Inferior parietal cortex (tissue), 1 donor: ENCODE measurements at regions not wholly inside any gene's neighbourhood (a gene's known extent, or its start where the extent isn't known, plus 50 kb on each side); places are given as distances from the start of the nearest gene placed in this dataset.
"Not testable (repeated sequence)": the region's sequence is repeated elsewhere in the genome, so short reads cannot be mapped to it uniquely, and the experiment has no call there.

ENCODE experiments used
- DNase-seq: peaks from one replicate; pipeline ENCODE4 v3.0.0-alpha.2; 2016; ENCODE audit errors: extremely low spot score

DNA sequence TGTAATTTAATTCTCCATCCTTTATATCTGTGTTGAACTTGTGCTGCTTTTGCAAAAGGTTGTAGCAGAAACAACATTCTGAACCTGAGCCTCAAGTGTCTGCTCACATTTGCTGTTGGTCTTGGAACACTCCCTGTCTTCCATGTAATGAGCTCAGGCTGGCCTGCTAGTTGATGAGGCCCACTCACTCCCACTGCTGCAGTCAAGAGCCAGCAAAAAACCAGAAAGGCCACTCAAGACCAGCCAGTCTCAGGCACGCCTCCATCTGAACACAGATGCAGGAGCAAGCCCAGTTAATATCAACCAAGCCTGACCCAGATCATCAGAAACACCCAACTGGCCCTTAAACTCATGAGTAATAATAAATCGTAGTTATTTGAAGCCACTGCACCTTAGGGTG, 342.2 kb upstream of the NFIA start:
- DNase-seq: no peak

DNA sequence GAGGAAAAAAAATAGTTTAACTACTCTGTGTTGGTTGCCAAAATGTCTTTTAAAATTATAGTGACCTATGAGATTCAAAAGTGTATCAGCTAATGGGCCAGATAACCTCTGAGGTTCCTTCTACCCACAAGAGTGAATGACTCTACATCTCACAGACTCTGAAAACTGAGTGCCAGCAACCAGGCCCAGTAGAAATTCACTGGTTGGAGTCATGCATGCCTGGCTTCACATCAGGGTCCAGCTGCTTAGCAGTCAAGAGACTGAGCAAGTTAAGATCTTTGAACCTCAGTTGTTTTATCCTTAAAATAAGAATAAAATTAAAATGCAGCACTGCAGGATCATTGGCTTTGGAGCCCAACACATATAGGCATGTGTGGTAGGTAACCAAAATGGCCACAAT, 342.6 kb upstream of the NFIA start:
- no peak for DNase-seq

DNA sequence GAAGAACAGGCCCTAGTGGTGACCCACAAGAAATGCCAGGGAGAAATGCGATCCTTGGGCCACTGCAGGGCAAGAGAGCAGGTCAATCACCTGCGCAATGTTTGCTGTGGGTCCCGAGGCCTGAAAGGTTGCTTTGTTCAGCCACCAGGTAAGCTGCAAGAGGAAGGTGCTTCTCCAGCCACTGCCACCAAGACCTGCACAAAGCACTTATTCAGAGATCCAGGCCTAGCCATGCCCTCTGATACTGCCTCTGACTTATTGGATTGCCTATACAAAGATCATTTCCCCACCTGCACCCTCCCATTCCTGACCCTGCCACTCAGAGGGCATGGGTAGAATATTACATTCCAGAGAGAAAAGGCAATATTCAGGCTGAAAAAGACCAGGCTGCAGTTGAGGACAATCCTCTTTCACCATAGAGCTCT, 349.4 kb upstream of the NFIA start:
- no peak for DNase-seq

DNA sequence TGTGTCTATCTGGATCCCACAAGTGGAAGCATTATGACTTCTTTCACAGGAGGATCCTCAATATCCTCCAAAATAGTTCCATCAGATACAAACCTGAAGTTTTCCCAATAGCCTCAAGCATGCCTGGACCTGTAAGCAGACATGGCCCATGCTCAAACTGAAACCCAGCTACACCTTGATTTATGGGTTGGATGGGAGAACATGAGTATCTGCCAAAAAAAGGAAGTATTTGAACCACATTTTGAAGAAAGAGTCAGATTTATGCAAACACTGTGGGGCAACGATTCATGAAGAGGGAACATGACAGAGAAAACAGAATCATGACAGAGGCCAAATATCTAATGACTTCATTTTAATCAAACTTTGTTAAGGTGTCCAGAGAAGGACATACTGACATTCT, 351.0 kb upstream of the NFIA start:
- no peak for DNase-seq

DNA sequence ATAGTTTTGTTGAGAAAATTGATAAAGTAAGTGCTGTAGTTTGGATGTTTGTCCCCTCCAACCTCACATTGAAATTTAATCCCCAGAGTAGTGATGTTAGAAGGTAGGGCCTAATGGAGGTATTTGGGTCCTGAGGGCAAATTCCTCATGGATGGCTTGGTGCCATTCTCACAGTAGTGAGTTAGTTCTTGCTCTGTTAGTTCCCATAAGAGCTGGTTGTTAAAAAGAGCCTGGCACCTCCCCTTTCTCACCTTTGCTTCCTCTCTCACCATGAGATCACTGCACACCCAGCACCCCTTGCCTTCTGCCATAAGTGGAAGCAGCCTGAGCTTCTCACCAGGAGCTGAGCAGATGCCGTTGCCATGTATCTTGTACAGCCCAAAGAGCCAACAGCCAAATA, 354.8 kb upstream of the NFIA start:
- no peak for DNase-seq

GRCh38 chr1:60716472-60716871, 365.9 kb upstream of the NFIA start:
- DNase-seq: no peak

- DNase-seq: no peak
Observed at GRCh38 chr1:60715970-60716369, 366.4 kb upstream of the NFIA start.

- DNase-seq: no peak
Observed at GRCh38 chr1:60709426-60709825, 372.9 kb upstream of the NFIA start.

DNA sequence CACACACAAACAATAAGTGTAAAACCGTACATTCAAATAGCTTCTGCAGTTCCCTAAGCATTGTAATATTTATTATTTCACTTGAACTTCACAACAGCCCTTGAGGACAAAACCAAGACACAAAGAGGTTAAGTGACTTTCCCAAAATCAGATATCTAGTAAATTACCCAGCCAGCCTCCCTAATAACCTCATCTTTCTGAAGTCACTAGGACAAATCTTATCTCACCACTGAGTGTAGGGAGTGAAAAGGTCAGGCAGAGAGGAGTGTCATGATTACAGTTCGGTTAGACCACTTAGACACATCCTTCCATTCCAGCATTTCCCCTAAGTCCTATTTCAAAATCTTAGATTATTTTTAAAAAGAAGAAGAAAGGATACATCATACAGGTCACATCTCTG, 377.3 kb upstream of the NFIA start:
- DNase-seq: no peak

- no peak for DNase-seq
Observed at GRCh38 chr1:60703155-60703554, 379.2 kb upstream of the NFIA start.

DNA sequence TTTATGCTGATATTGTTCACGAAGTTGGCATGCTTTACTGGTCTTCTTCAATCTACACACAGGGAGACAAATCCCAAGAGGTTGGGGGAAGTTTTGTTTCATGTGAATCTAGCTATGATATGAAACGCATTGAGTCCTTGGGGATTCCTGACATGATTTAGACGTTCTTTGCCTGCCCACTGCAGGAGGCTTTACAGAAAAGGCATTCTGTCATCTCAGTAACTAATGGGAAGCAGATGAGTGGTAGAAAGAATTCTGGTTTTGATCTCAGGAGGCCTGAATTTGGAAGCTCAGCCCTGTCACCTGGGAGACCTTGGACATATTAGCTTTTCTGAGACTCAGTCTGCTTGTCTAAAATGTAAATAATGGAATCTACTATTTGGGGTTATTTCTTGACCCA, 383.0 kb upstream of the NFIA start:
- DNase-seq: no peak

- DNase-seq: no peak
Observed at GRCh38 chr1:60697204-60697994, 385.0 kb upstream of the NFIA start.

DNA sequence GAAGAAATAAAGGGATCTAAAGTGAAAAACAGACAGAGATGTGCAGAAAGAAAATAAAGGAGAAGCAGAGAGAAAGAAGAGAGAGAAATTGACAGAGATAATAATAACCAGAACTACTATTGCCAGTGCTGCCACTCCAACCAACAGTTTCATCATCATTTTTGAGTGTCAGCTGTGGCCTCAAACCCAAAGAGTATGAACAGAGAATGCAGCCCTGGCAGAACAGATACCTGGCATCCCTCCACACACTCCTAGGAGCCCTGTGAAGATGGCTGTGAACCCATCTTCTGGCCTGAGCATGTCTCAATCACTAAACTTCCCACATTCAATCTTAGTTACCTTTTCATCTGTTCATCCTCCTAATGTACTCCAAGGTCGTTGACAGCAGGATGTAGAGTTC, 385.8 kb upstream of the NFIA start:
- no peak for DNase-seq

GRCh38 chr1:60695716-60696171, 386.6 kb upstream of the NFIA start:
- DNase-seq: no peak

- no peak for DNase-seq
Observed at GRCh38 chr1:60694980-60695379, 387.4 kb upstream of the NFIA start.

- DNase-seq: no peak
Observed at GRCh38 chr1:60692031-60692430, 390.3 kb upstream of the NFIA start.

DNA sequence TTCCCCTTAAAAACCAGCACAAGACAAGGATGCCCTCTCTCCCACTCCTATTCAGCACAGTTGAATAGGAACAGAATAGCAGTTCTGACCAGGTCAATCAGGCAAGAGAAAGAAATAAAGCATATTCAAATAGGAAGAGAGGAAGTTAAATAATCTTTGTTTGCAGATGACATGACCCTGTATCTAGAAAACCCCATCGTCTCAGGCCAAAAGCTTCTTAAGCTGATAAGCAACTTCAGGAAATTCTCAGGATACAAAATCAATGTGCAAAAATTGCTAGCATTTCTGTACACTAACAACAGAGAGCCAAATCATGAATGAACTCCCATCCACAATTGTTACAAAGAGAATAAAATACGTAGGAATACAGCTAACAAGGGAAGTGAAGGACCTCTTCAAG, 394.1 kb upstream of the NFIA start:
- DNase-seq: not testable (repeated sequence)

GRCh38 chr1:60681095-60681860, 401.1 kb upstream of the NFIA start:
- DNase-seq: no peak

- DNase-seq: no peak
Observed at GRCh38 chr1:60679524-60680375, 402.6 kb upstream of the NFIA start.

DNA sequence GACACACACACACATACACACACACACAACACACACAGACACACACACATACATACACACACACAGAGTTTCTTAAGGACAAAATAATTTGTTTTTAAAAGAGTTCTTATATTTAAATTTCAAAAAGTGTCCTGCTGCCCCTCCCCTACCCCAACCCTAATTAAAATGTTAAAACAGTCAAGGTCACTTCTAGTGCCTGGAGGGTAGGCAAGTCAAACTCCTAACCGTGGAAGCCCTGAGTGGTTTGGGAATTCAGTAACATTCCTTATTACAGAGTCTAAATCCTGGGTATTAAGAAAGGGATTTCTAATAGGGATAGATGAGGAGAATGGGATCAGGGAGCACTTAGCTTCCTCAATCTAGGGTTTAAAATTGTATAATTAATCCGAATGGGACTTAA, 403.6 kb upstream of the NFIA start:
- DNase-seq: no peak

- DNase-seq: no peak
Observed at GRCh38 chr1:60678391-60678790, 404.0 kb upstream of the NFIA start.

GRCh38 chr1:60672449-60672848, 409.9 kb upstream of the NFIA start:
- DNase-seq: no peak
